ENCODE measurements at regions not wholly inside any gene's neighbourhood (a gene's known extent, or its start where the extent isn't known, plus 50 kb on each side); places are given as distances from the start of the nearest gene placed in this dataset.
A peak's percentile ranks its signal among the peaks of the same experiment; 100 is the strongest.

DNA sequence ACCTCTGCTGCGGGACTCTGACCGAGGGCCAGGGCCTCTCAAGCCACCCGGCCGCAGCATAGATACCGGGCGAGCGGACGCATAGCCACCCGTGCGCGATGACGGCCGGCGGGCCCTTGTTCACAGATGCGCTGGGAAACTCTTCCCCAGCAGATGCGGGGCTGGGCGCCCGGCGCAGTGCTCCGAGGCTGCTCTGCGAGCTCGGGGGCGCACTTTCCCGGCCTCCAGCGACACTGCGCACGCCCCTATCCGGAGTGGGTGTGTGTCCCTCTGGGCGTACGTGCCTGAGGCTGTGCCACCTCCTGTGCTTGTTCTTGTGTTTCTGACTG is 104.7 kb upstream of the E2F8 start:
- Histone ChIP-seq H3K4me3 (ENCODE audit: low read length in 2 of 2) (peak overlapping the region; percentile 75 to 77), H2BK12ac (ENCODE audit: low read length) (no peak overlapping the region), H3K27ac (replicated peaks; ENCODE audit: low read length) (no peak overlapping the region), H3K27me3 (ENCODE audit: control insufficient read depth in 3 of 3, insufficient read depth in 3 of 3, low read depth in 1 of 3, low read length in 3 of 3) (peaks cover 0 to 42% (median 33%) of the 10 kb centered on the region in 3 experiments), H3K18ac (ENCODE audit: low read length) (peak overlapping the region; percentile 57), H3K9ac (ENCODE audit: low read depth, low read length, poor library complexity) (peak overlapping the region; percentile 72), H3K9me3 (replicated peaks in 1 of 2; ENCODE audit: control insufficient read depth in 2 of 2, insufficient read depth in 1 of 2, low read depth in 1 of 2, low read length in 2 of 2) (no peaks in the 10 kb centered on the region), H2AFZ (ENCODE audit: low read length) (peak overlapping the region; percentile 93), H3K23ac (ENCODE audit: low read depth, low read length, poor library complexity) (peak overlapping the region; percentile 78), H3K36me3 (replicated peaks in 1 of 2; ENCODE audit: control insufficient read depth in 2 of 2, insufficient read depth in 2 of 2, low read length in 2 of 2) (peaks cover 0 to 4% of the 10 kb centered on the region in 2 donors), H3K4me1 (ENCODE audit: control insufficient read depth in 2 of 2, insufficient read depth in 1 of 2, low read depth in 1 of 2, low read length in 2 of 2) (peaks cover 20 to 35% of the 10 kb centered on the region in 2 donors), H2BK15ac (ENCODE audit: low read length) (no peak overlapping the region), H2BK5ac (ENCODE audit: low read length) (no peak overlapping the region), H4K91ac (ENCODE audit: low read depth, low read length, poor library complexity) (no peak overlapping the region), H2AK5ac (ENCODE audit: low read depth, low read length) (no peak overlapping the region), H3K4ac (ENCODE audit: low read length) (no peak overlapping the region), H2BK120ac (ENCODE audit: low read depth, low read length) (no peak overlapping the region), H4K8ac (ENCODE audit: low read depth, low read length) (no peak overlapping the region), H3K79me1 (ENCODE audit: low read depth, low read length) (no peaks in the 10 kb centered on the region), H3K4me2 (ENCODE audit: insufficient read depth, low read length, poor library complexity, severe bottlenecking) (peak overlapping the region; percentile 97), H3K14ac (ENCODE audit: low read length) (no peak overlapping the region)
- no CpG with 5 or more reads among the region's 30 CpGs for WGBS, 2 donors (ENCODE audit: extremely low coverage in 2 of 2, insufficient read length in 2 of 2, insufficient replicate concordance in 1 of 2)
- DNase-seq (ENCODE audit: low spot score), result peak; percentile 38

DNA sequence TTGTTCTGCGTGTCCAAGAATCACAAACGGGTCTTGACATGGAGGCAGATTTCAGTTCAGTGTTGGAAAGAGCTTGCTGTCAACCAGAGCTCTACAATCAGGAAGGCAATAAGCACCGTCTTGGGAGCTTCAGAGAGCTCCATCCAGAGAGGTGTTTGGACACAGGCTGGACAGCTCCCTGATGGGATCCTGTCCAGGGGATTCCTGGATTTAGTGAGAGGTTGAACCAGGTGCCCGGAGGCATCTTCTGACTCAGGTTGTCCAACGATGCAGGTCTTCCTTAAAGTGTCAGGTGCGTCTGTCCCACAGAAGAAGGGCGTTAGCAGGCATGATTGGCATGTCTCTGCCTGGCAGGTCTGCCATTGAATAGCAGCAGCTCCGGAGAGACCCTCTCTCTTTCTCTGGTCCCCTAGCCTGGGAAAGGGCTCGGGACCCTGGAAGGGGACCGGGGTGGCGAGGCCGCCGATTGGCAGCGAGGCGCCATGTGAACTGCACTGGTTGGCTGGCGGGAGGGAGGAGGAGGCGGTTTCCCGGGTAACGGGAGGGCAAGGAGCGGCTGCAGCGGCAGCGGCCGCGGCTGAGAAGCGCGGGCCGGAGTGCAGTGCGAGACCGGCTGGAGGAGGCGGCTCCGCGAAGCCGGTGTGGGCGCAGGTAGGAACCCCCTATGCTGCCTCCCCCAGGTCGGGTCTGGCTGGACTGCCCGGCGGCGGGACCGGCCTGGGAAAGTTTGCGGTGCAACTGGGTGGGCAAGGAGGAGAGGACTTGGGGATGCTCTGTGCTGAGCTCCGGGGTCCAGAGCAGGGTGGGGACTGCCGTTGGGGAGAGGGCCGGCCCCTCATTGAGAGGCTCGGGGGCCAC is 104.1 kb upstream of the E2F8 start:
- Histone ChIP-seq H3K23ac (ENCODE audit: low read depth, low read length, poor library complexity) (no peak overlapping the region), H2BK5ac (ENCODE audit: low read length) (no peak overlapping the region), H3K4me3 (ENCODE audit: low read length in 2 of 2) (peak overlapping the region; percentile 75 to 77), H2AK5ac (ENCODE audit: low read depth, low read length) (no peak overlapping the region), H3K27me3 (ENCODE audit: control insufficient read depth in 3 of 3, insufficient read depth in 3 of 3, low read depth in 1 of 3, low read length in 3 of 3) (peaks cover 0 to 48% (median 33%) of the 10 kb centered on the region in 3 experiments), H3K9me3 (replicated peaks in 1 of 2; ENCODE audit: control insufficient read depth in 2 of 2, insufficient read depth in 1 of 2, low read depth in 1 of 2, low read length in 2 of 2) (no peaks in the 10 kb centered on the region), H3K79me1 (ENCODE audit: low read depth, low read length) (no peaks in the 10 kb centered on the region), H3K9ac (ENCODE audit: low read depth, low read length, poor library complexity) (peak overlapping the region; percentile 18), H3K27ac (replicated peaks; ENCODE audit: low read length) (no peak overlapping the region), H3K4ac (ENCODE audit: low read length) (no peak overlapping the region), H2BK15ac (ENCODE audit: low read length) (no peak overlapping the region), H3K18ac (ENCODE audit: low read length) (peak overlapping the region; percentile 57), H2BK12ac (ENCODE audit: low read length) (no peak overlapping the region), H3K14ac (ENCODE audit: low read length) (no peak overlapping the region), H4K91ac (ENCODE audit: low read depth, low read length, poor library complexity) (no peak overlapping the region), H3K36me3 (replicated peaks in 1 of 2; ENCODE audit: control insufficient read depth in 2 of 2, insufficient read depth in 2 of 2, low read length in 2 of 2) (no peaks in the 10 kb centered on the region), H2AFZ (ENCODE audit: low read length) (peak overlapping the region; percentile 93), H3K4me2 (ENCODE audit: insufficient read depth, low read length, poor library complexity, severe bottlenecking) (peak overlapping the region; percentile 97), H4K8ac (ENCODE audit: low read depth, low read length) (no peak overlapping the region), H3K4me1 (ENCODE audit: control insufficient read depth in 2 of 2, insufficient read depth in 1 of 2, low read depth in 1 of 2, low read length in 2 of 2) (peaks cover 20 to 35% of the 10 kb centered on the region in 2 donors), H2BK120ac (ENCODE audit: low read depth, low read length) (no peak overlapping the region)
- DNase-seq (ENCODE audit: low spot score), result peak; percentile 76
- WGBS, 2 donors (ENCODE audit: extremely low coverage in 2 of 2, insufficient read length in 2 of 2, insufficient replicate concordance in 1 of 2), result no CpG with 5 or more reads among the region's 44 CpGs

- no peak overlapping the region for H2BK15ac ChIP-seq (ENCODE audit: low read length)
- H3K4ac ChIP-seq (ENCODE audit: low read length), result no peak overlapping the region
- no peaks in the 10 kb centered on the region for H3K9me3 ChIP-seq (replicated peaks in 1 of 2; ENCODE audit: control insufficient read depth in 2 of 2, insufficient read depth in 1 of 2, low read depth in 1 of 2, low read length in 2 of 2)
- H3K4me2 ChIP-seq (ENCODE audit: insufficient read depth, low read length, poor library complexity, severe bottlenecking), result no peak overlapping the region
- H3K14ac ChIP-seq (ENCODE audit: low read length), result no peak overlapping the region
- H3K27me3 ChIP-seq (ENCODE audit: control insufficient read depth in 3 of 3, insufficient read depth in 3 of 3, low read depth in 1 of 3, low read length in 3 of 3), result peaks cover 0 to 75% (median 26%) of the 10 kb centered on the region in 3 experiments
- H3K18ac ChIP-seq (ENCODE audit: low read length), result no peak overlapping the region
- H2BK120ac ChIP-seq (ENCODE audit: low read depth, low read length), result no peak overlapping the region
- no CpG with 5 or more reads among the region's 1 CpG for WGBS, 2 donors (ENCODE audit: extremely low coverage in 2 of 2, insufficient read length in 2 of 2, insufficient replicate concordance in 1 of 2)
- no peak overlapping the region for H4K8ac ChIP-seq (ENCODE audit: low read depth, low read length)
- H3K79me1 ChIP-seq (ENCODE audit: low read depth, low read length), result no peaks in the 10 kb centered on the region
- no peak overlapping the region for H3K4me3 ChIP-seq (ENCODE audit: low read length in 2 of 2)
- no peak overlapping the region for H4K91ac ChIP-seq (ENCODE audit: low read depth, low read length, poor library complexity)
- H2AK5ac ChIP-seq (ENCODE audit: low read depth, low read length), result no peak overlapping the region
- H3K27ac ChIP-seq (replicated peaks; ENCODE audit: low read length), result no peak overlapping the region
- H3K9ac ChIP-seq (ENCODE audit: low read depth, low read length, poor library complexity), result no peak overlapping the region
- H3K23ac ChIP-seq (ENCODE audit: low read depth, low read length, poor library complexity), result no peak overlapping the region
- no peak overlapping the region for H2BK5ac ChIP-seq (ENCODE audit: low read length)
- DNase-seq (ENCODE audit: low spot score), result no peak
- H2BK12ac ChIP-seq (ENCODE audit: low read length), result no peak overlapping the region
- H3K4me1 ChIP-seq (ENCODE audit: control insufficient read depth in 2 of 2, insufficient read depth in 1 of 2, low read depth in 1 of 2, low read length in 2 of 2), result peaks cover 8 to 9% of the 10 kb centered on the region in 2 donors
- no peak overlapping the region for H2AFZ ChIP-seq (ENCODE audit: low read length)
- no peaks in the 10 kb centered on the region for H3K36me3 ChIP-seq (replicated peaks in 1 of 2; ENCODE audit: control insufficient read depth in 2 of 2, insufficient read depth in 2 of 2, low read length in 2 of 2)
These were observed 101.3 kb upstream of the E2F8 start for GRCh38 chr11:19342036-19342435.

- H2BK15ac ChIP-seq (ENCODE audit: low read length), result no peak overlapping the region
- H3K9ac ChIP-seq (ENCODE audit: low read depth, low read length, poor library complexity), result no peak overlapping the region
- no peak overlapping the region for H3K14ac ChIP-seq (ENCODE audit: low read length)
- no peaks in the 10 kb centered on the region for H3K36me3 ChIP-seq (replicated peaks in 1 of 2; ENCODE audit: control insufficient read depth in 2 of 2, insufficient read depth in 2 of 2, low read length in 2 of 2)
- H2AFZ ChIP-seq (ENCODE audit: low read length), result no peak overlapping the region
- peaks cover 0 to 71% (median 2%) of the 10 kb centered on the region in 3 experiments for H3K27me3 ChIP-seq (ENCODE audit: control insufficient read depth in 3 of 3, insufficient read depth in 3 of 3, low read depth in 1 of 3, low read length in 3 of 3)
- H4K91ac ChIP-seq (ENCODE audit: low read depth, low read length, poor library complexity), result no peak overlapping the region
- no peak overlapping the region for H4K8ac ChIP-seq (ENCODE audit: low read depth, low read length)
- no peaks in the 10 kb centered on the region for H3K9me3 ChIP-seq (replicated peaks in 1 of 2; ENCODE audit: control insufficient read depth in 2 of 2, insufficient read depth in 1 of 2, low read depth in 1 of 2, low read length in 2 of 2)
- no peak overlapping the region for H3K23ac ChIP-seq (ENCODE audit: low read depth, low read length, poor library complexity)
- no peak overlapping the region for H3K4me2 ChIP-seq (ENCODE audit: insufficient read depth, low read length, poor library complexity, severe bottlenecking)
- H3K4me3 ChIP-seq (ENCODE audit: low read length in 2 of 2), result no peak overlapping the region
- no peak overlapping the region for H3K18ac ChIP-seq (ENCODE audit: low read length)
- no peak overlapping the region for H2BK5ac ChIP-seq (ENCODE audit: low read length)
- no peak overlapping the region for H3K4ac ChIP-seq (ENCODE audit: low read length)
- no peak overlapping the region for H2AK5ac ChIP-seq (ENCODE audit: low read depth, low read length)
- no peak overlapping the region for H2BK120ac ChIP-seq (ENCODE audit: low read depth, low read length)
- no peak overlapping the region for H2BK12ac ChIP-seq (ENCODE audit: low read length)
- no CpG with 5 or more reads among the region's 3 CpGs for WGBS, 2 donors (ENCODE audit: extremely low coverage in 2 of 2, insufficient read length in 2 of 2, insufficient replicate concordance in 1 of 2)
- H3K4me1 ChIP-seq (ENCODE audit: control insufficient read depth in 2 of 2, insufficient read depth in 1 of 2, low read depth in 1 of 2, low read length in 2 of 2), result peaks cover 2 to 7% of the 10 kb centered on the region in 2 donors
- H3K27ac ChIP-seq (replicated peaks; ENCODE audit: low read length), result no peak overlapping the region
- no peak for DNase-seq (ENCODE audit: low spot score)
- H3K79me1 ChIP-seq (ENCODE audit: low read depth, low read length), result no peaks in the 10 kb centered on the region
These were observed 97.6 kb upstream of the E2F8 start for GRCh38 chr11:19338375-19338774.

Measured in neuronal stem cell (in vitro differentiated cells).